ENCODE measurements at regions not wholly inside any gene's neighbourhood (a gene's known extent, or its start where the extent isn't known, plus 50 kb on each side); places are given as distances from the start of the nearest gene placed in this dataset.
"Not testable (repeated sequence)": the region's sequence is repeated elsewhere in the genome, so short reads cannot be mapped to it uniquely, and the experiment has no call there.

- DNase-seq (ENCODE audit: low spot score): no peak
- in situ Hi-C loops (cut with MboI; ENCODE audit: low pct_unique_long_range_greater_than_20kb, low sequenced_read_pairs, unreplicated experiment): no loop called here
- TF ChIP-seq CTCF (IDR thresholded peaks at IDR 0.05; ENCODE audit: extremely low read depth, insufficient read depth, missing control alignments): no peak
Measured at GRCh38 chr13:65593298-65593874, 1636.8 kb downstream of the PCDH9 start.

DNA sequence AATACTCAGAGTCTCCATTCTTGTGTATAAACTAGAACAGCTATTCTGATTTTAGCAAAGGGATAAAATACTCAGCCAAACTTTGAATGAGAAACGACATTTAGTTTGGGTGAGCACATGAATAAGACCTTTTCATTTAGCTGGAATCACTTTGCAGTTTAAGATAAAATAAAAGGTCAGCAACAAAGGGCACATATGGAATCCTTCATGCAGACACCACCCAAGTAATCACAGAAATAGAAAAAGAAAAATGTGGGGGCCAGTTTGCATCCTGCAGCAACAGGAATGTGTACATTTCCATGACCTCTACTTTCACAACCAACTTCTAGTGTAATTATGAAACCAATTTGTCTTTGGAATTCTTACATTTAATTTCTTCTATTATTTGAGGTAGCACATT is 1637.4 kb downstream of the PCDH9 start:
- in situ Hi-C loops (cut with MboI; ENCODE audit: low pct_unique_long_range_greater_than_20kb, low sequenced_read_pairs, unreplicated experiment): no loop called here
- no peak for DNase-seq (ENCODE audit: low spot score)
- no peak for TF ChIP-seq CTCF (IDR thresholded peaks at IDR 0.05; ENCODE audit: extremely low read depth, insufficient read depth, missing control alignments)

DNA sequence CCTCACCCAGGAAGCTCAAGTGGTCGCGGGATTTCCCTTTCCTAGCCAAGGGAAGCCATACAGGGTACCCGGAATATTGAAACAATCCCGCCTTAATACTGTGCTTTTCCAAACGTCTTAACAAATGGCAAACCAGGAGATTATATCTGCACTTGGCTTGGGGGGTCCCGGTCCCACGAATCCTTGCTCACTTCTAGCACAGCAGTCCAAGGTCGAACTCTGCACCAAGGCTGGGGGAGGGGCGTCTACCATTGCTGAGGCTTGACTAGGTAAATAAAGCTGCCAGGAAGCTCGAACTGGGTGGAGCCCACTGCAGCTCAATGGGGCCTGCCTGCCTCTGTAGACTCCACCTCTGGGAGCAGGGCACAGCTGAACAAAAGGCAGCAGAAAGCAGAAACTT is 1644.8 kb downstream of the PCDH9 start:
- no peak for DNase-seq (ENCODE audit: low spot score)
- in situ Hi-C loops (cut with MboI; ENCODE audit: low pct_unique_long_range_greater_than_20kb, low sequenced_read_pairs, unreplicated experiment): no loop called here

DNA sequence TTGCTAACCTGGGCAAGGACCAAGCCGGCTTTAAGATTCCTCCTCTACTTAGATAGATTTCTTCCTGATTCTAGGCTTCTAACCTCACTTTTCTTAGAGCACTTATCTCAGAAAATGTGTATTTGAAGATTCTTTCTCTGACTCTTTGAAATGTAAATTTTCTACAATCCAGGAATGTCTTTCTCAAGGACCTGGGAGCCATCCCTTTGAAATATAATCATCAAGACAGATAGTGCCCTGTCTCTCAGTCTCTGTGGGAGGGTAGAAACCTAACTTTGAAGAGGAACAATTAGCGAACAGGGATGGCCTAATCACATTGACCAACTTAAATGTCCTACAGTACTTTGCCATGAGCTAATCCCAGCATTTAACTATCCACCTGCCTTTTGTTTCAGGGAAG is 1646.0 kb downstream of the PCDH9 start:
- in situ Hi-C loops (cut with MboI; ENCODE audit: low pct_unique_long_range_greater_than_20kb, low sequenced_read_pairs, unreplicated experiment): no loop called here
- TF ChIP-seq CTCF (IDR thresholded peaks at IDR 0.05; ENCODE audit: extremely low read depth, insufficient read depth, missing control alignments): no peak
- no peak for DNase-seq (ENCODE audit: low spot score)

More for the DNA sequence above, 1644.8 kb downstream of the PCDH9 start:
- no peak for TF ChIP-seq CTCF (IDR thresholded peaks at IDR 0.05; ENCODE audit: extremely low read depth, insufficient read depth, missing control alignments)

DNA sequence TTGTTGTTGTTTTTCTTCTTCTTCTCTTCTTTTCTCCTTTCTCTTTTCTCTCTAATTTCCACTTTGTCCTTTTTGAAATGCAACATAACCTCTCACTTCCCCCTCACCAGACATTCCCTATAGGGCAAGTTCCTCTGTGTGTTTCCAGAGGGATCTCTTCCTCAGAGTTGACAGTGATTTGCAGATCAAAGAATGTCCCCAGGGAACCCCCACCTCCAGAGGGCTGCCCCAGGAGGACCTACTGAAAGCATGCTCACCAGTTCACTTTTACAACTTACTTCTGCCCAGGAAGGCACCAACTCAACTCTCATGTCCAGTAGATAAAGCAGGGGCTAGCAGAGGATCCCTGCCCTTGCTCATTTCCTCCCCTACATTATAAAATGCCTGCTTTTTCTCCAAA is 1648.0 kb downstream of the PCDH9 start:
- in situ Hi-C loops (cut with MboI; ENCODE audit: low pct_unique_long_range_greater_than_20kb, low sequenced_read_pairs, unreplicated experiment): no loop called here
- no peak for TF ChIP-seq CTCF (IDR thresholded peaks at IDR 0.05; ENCODE audit: extremely low read depth, insufficient read depth, missing control alignments)

DNA sequence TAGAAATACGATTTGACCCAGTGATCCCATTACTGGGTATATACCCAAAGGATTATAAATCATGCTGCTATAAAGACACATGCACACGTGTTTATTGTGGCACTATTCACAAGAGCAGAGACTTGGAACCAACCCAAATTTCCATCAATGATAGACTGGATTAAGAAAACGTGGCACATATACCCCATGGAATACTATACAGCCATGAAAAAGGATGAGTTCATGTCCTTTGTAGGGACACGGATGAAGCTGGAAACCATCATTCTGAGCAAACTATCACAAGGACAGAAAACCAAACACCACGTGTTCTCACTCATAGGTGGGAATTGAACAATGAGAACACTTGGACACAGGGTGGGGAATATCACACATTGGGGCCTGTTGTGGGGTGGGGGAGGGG is 1665.6 kb downstream of the PCDH9 start:
- in situ Hi-C loops (cut with MboI; ENCODE audit: low pct_unique_long_range_greater_than_20kb, low sequenced_read_pairs, unreplicated experiment); DNase-seq (ENCODE audit: low spot score): not testable (repeated sequence)

More for the DNA sequence above, 1648.0 kb downstream of the PCDH9 start:
- no peak for DNase-seq (ENCODE audit: low spot score)

DNA sequence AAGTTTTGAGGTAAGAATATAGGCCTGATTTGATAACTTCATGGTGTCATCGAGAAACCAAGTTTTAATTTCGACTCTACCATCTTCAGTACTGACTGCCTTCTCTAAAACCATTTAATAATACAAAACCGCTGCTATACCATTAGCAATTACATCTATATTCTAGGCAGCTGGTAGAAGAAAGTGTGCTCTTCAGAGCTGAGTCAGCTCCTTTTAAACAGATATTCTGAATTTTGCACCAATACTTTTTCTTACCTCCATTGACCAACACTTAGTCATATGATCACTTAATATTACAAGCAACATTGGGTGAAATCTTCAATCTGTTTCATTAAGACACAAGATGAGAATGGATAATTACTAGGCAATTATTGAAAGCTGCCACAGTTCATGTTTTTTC is 1667.8 kb downstream of the PCDH9 start:
- TF ChIP-seq CTCF (IDR thresholded peaks at IDR 0.05; ENCODE audit: extremely low read depth, insufficient read depth, missing control alignments): no peak
- DNase-seq (ENCODE audit: low spot score): no peak
- in situ Hi-C loops (cut with MboI; ENCODE audit: low pct_unique_long_range_greater_than_20kb, low sequenced_read_pairs, unreplicated experiment): no loop called here

Measured in GM13977 (cell line).